H9 (cell line): ENCODE measurements at regions not wholly inside any gene's neighbourhood (a gene's known extent, or its start where the extent isn't known, plus 50 kb on each side); places are given as distances from the start of the nearest gene placed in this dataset.
"Not testable (repeated sequence)": the region's sequence is repeated elsewhere in the genome, so short reads cannot be mapped to it uniquely, and the experiment has no call there.

Source experiments
- DNase-seq: peaks from one replicate; pipeline ENCODE4 v3.0.0-alpha.2; 2017
- H2AFZ ChIP-seq: one replicate; pipeline ENCODE4 v1.6.1; 2013; ENCODE audit warnings: mild to moderate bottlenecking, low read length, control low read depth, moderate library complexity
- H2AK5ac ChIP-seq: 2 replicates; pipeline ENCODE4 v1.6.1; 2013; ENCODE audit warnings: low read length, control low read depth, mixed read lengths; ENCODE audit not compliant: insufficient read length
- H2BK120ac ChIP-seq: one replicate; pipeline ENCODE4 v1.6.1; 2013; ENCODE audit warnings: low read depth, mild to moderate bottlenecking, low read length, control low read depth, inconsistent platforms; ENCODE audit not compliant: poor library complexity, severe bottlenecking
- H2BK12ac ChIP-seq: 2 replicates; pipeline ENCODE4 v1.6.1; 2013; ENCODE audit warnings: low read length, control low read depth, mixed read lengths, low read depth; ENCODE audit not compliant: insufficient read length
- H2BK15ac ChIP-seq: 2 replicates; pipeline ENCODE4 v1.6.1; 2013; ENCODE audit warnings: low read depth, low read length, control low read depth
- H2BK20ac ChIP-seq: one replicate; pipeline ENCODE4 v1.6.1; 2013; ENCODE audit warnings: low read depth, mild to moderate bottlenecking, low read length, control low read depth, inconsistent platforms; ENCODE audit not compliant: poor library complexity, severe bottlenecking
- H2BK5ac ChIP-seq: 2 replicates; pipeline ENCODE4 v1.6.1; 2013; ENCODE audit warnings: low read length, control low read depth, mixed read lengths; ENCODE audit not compliant: insufficient read length
- H3K14ac ChIP-seq: 2 replicates; pipeline ENCODE4 v1.6.1; 2013; ENCODE audit warnings: low read length, control low read depth; ENCODE audit not compliant: insufficient read depth
- H3K18ac ChIP-seq: 2 replicates; pipeline ENCODE4 v1.6.1; 2013; ENCODE audit warnings: low read depth, mild to moderate bottlenecking, mixed read lengths, low read length, control low read depth; ENCODE audit not compliant: insufficient read length
- H3K23ac ChIP-seq: 2 replicates; pipeline ENCODE4 v1.6.1; 2013; ENCODE audit warnings: low read length, control low read depth, mixed read lengths, low read depth; ENCODE audit not compliant: insufficient read length
- H3K23me2 ChIP-seq: 2 replicates; pipeline ENCODE4 v1.6.1; 2013; ENCODE audit warnings: low read depth, mild to moderate bottlenecking, mixed read lengths, low read length, control low read depth; ENCODE audit not compliant: insufficient read length, poor library complexity, severe bottlenecking
- H3K27ac ChIP-seq: 2 replicates; pipeline ENCODE4 v1.5.1; 2013; ENCODE audit warnings: low read length, control low read depth, mixed read lengths, low read depth; ENCODE audit not compliant: insufficient read length
- H3K27me3 ChIP-seq: 2 replicates; pipeline ENCODE4 v1.6.1; 2013; ENCODE audit warnings: low read length, control low read depth, inconsistent platforms; ENCODE audit not compliant: insufficient read depth
- H3K4ac ChIP-seq: 2 replicates; pipeline ENCODE4 v1.6.1; 2013; ENCODE audit warnings: low read depth, mild to moderate bottlenecking, control low read depth, inconsistent platforms, low read length, moderate library complexity
- H3K4me1 ChIP-seq: 2 replicates; pipeline ENCODE4 v1.6.1; 2013; ENCODE audit warnings: low read length, control low read depth, inconsistent platforms; ENCODE audit not compliant: insufficient read depth
- H3K4me2 ChIP-seq: 2 replicates; pipeline ENCODE4 v1.6.1; 2013; ENCODE audit warnings: low read length, control low read depth, mixed read lengths; ENCODE audit not compliant: insufficient read length, insufficient read depth
- H3K56ac ChIP-seq: 2 replicates; pipeline ENCODE4 v1.6.1; 2013; ENCODE audit warnings: low read depth, mild to moderate bottlenecking, mixed read lengths, low read length, control low read depth; ENCODE audit not compliant: insufficient read length
- H3K79me1 ChIP-seq: 2 replicates; pipeline ENCODE4 v1.6.1; 2013; ENCODE audit warnings: low read depth, mild to moderate bottlenecking, moderate library complexity, low read length, control low read depth, inconsistent platforms; ENCODE audit not compliant: insufficient read depth, poor library complexity, severe bottlenecking
- H3K79me2 ChIP-seq: 2 replicates; pipeline ENCODE4 v1.6.1; 2013; ENCODE audit warnings: low read length, control low read depth, inconsistent platforms; ENCODE audit not compliant: insufficient read depth
- H3K9ac ChIP-seq: 2 replicates; pipeline ENCODE4 v1.6.1; 2013; ENCODE audit warnings: low read length, control low read depth, mixed read lengths; ENCODE audit not compliant: insufficient read length; ENCODE audit errors: extremely low read depth
- H3K9me3 ChIP-seq: one replicate; pipeline ENCODE4 v1.6.1; 2013; ENCODE audit warnings: low read depth, low read length, inconsistent platforms; ENCODE audit not compliant: control insufficient read depth
- H3T11ph ChIP-seq: one replicate; pipeline ENCODE4 v1.6.1; 2013; ENCODE audit warnings: mild to moderate bottlenecking, low read length, control low read depth, inconsistent platforms
- H4K20me1 ChIP-seq: one replicate; pipeline ENCODE4 v1.6.1; 2013; ENCODE audit not compliant: control insufficient read depth, insufficient read length, insufficient read depth
- H4K5ac ChIP-seq: 2 replicates; pipeline ENCODE4 v1.6.1; 2013; ENCODE audit warnings: low read depth, mild to moderate bottlenecking, mixed read lengths, low read length, control low read depth; ENCODE audit not compliant: insufficient read length
- H4K8ac ChIP-seq: replicated peaks from 2 replicates; pipeline ENCODE4 v1.6.1; 2013; ENCODE audit warnings: low read length, control low read depth, mixed read lengths, low read depth; ENCODE audit not compliant: insufficient read length
- H4K91ac ChIP-seq: 2 replicates; pipeline ENCODE4 v1.6.1; 2013; ENCODE audit warnings: low read depth, mild to moderate bottlenecking, moderate library complexity, mixed read lengths, low read length, control low read depth; ENCODE audit not compliant: insufficient read length
- H3K27ac Mint-ChIP-seq, 3 experiments: 2 replicates in 2 of 3; 3 replicates in 1 of 3; pipeline ENCODE4 v1.8.0; 2020 to 2021; ENCODE audit warnings: mixed read lengths in 3 of 3, mild to moderate bottlenecking in 1 of 3, moderate library complexity in 1 of 3
- H3K27me3 Mint-ChIP-seq: 2 replicates; pipeline ENCODE4 v1.8.0; 2021; ENCODE audit warnings: low read depth, mild to moderate bottlenecking, moderate library complexity, mixed read lengths
- H3K36me3 Mint-ChIP-seq, 3 experiments: 2 replicates in 2 of 3; 3 replicates in 1 of 3; pipeline ENCODE4 v1.8.0; 2020 to 2021; ENCODE audit warnings: low read depth in 3 of 3, mixed read lengths in 3 of 3; ENCODE audit not compliant: insufficient read depth in 1 of 3
- H3K4me1 Mint-ChIP-seq, 2 experiments: 2 replicates each; pipeline ENCODE4 v1.8.0; 2020; ENCODE audit warnings: mixed read lengths in 2 of 2
- H3K4me3 Mint-ChIP-seq, 2 experiments: 2 replicates in 1 of 2; 3 replicates in 1 of 2; pipeline ENCODE4 v1.8.0; 2020 to 2021; ENCODE audit warnings: mild to moderate bottlenecking in 2 of 2, mixed read lengths in 2 of 2, moderate library complexity in 1 of 2
- H3K9me3 Mint-ChIP-seq, 2 experiments: 2 replicates in 1 of 2; 3 replicates in 1 of 2; pipeline ENCODE4 v1.8.0; 2020; ENCODE audit warnings: mild to moderate bottlenecking in 2 of 2, mixed read lengths in 2 of 2, moderate library complexity in 1 of 2
- WGBS: extraction: QIAGEN DNeasy Blood & Tissue Kit; methylation state at CpG from one replicate; pipeline ENCODE4 v1.1.7; 2013; ENCODE audit warnings: missing lambda C conversion rate, low lambda C conversion rate, mixed read lengths; ENCODE audit not compliant: insufficient read length; ENCODE audit errors: extremely low coverage; 5-methylcytosine and 5-hydroxymethylcytosine counted together
- TF ChIP-seq, protein P1 (sequence below): fragments of 200-600 bp; sonication (generic); conservative IDR thresholded peaks from 3 replicates; pipeline ENCODE4 v1.8.0; 2021; ENCODE audit warnings: antibody characterized with exemption, mild to moderate bottlenecking

DNA sequence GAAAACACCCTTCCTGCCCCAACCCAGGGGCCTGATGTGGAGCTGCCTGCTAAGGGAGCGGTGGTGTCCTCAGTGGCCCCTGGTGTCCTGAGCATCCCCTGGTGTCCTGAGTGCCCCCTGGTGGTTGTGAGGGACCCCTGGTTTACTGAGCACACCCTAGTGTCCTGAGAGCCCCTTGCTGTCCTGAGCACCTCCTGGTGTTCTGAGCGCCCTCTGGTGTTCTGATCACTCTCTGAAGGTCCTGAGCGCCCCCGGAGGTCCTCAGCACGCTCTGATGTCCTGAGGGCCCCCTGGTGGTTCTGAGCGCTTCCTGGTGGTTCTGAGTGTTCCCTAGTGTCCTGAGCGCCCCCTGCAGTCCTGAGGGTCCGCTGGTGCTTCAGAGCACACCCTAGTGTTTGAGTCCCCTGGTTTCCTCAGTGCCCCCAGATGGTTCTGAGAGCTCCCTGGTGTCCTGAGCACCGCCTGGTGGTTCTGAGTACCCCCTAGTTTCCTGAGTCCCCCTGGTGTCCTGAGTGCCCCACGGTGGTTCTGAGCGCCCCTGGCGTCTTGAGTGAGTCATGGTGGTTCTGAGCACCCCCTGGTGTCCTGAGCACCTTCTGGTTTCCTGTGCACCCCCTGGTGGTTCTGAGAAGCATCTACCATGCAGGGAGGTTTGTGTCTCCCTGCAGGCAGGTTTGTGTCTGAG lies 1004.2 kb downstream of the TMEM121 start:
- no peaks in the 10 kb centered on the region for H3K27me3 ChIP-seq
- peaks cover 66% of the 10 kb centered on the region for H3K9me3 ChIP-seq
- no peaks in the 10 kb centered on the region for H3K23me2 ChIP-seq
- peaks cover 6% of the 10 kb centered on the region for H3K27me3 Mint-ChIP-seq
- H3K23ac ChIP-seq = no peak overlapping the region
- H3K18ac ChIP-seq = no peak overlapping the region
- no peaks in the 10 kb centered on the region for H3K79me2 ChIP-seq
- H2BK15ac ChIP-seq = no peak overlapping the region
- peaks cover 77 to 82% of the 10 kb centered on the region in 2 experiments for H3K9me3 Mint-ChIP-seq
- no peak overlapping the region for H2AK5ac ChIP-seq
- H4K8ac ChIP-seq = no peak overlapping the region
- no peak overlapping the region for H3K9ac ChIP-seq
- WGBS = no CpG with 5 or more reads among the region's 12 CpGs
- H4K5ac ChIP-seq = no peak overlapping the region
- DNase-seq = no peak
- no peak overlapping the region for H3K14ac ChIP-seq
- H2AFZ ChIP-seq = no peak overlapping the region
- H3T11ph ChIP-seq = no peak overlapping the region
- H4K20me1 ChIP-seq = no peaks in the 10 kb centered on the region
- H4K91ac ChIP-seq = no peak overlapping the region
- H3K4me2 ChIP-seq = no peak overlapping the region
- H2BK120ac ChIP-seq = no peak overlapping the region
- H3K4me1 ChIP-seq = no peaks in the 10 kb centered on the region
- H3K27ac ChIP-seq = no peak overlapping the region
- no peak overlapping the region for H3K27ac Mint-ChIP-seq
- no peaks in the 10 kb centered on the region for H3K4me1 Mint-ChIP-seq
- TF ChIP-seq, protein P1, sequence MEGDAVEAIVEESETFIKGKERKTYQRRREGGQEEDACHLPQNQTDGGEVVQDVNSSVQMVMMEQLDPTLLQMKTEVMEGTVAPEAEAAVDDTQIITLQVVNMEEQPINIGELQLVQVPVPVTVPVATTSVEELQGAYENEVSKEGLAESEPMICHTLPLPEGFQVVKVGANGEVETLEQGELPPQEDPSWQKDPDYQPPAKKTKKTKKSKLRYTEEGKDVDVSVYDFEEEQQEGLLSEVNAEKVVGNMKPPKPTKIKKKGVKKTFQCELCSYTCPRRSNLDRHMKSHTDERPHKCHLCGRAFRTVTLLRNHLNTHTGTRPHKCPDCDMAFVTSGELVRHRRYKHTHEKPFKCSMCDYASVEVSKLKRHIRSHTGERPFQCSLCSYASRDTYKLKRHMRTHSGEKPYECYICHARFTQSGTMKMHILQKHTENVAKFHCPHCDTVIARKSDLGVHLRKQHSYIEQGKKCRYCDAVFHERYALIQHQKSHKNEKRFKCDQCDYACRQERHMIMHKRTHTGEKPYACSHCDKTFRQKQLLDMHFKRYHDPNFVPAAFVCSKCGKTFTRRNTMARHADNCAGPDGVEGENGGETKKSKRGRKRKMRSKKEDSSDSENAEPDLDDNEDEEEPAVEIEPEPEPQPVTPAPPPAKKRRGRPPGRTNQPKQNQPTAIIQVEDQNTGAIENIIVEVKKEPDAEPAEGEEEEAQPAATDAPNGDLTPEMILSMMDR = no peak; the same call in 2 of the 3 replicates
- H2BK12ac ChIP-seq = no peak overlapping the region
- H3K4ac ChIP-seq = no peak overlapping the region
- no peak overlapping the region for H2BK5ac ChIP-seq
- no peak overlapping the region for H3K4me3 Mint-ChIP-seq
- peaks cover 10 to 19% (median 14%) of the 10 kb centered on the region in 3 experiments; a peak in 6 of 7 replicates for H3K36me3 Mint-ChIP-seq
- no peak overlapping the region for H2BK20ac ChIP-seq
- no peaks in the 10 kb centered on the region for H3K79me1 ChIP-seq
- H3K56ac ChIP-seq = no peak overlapping the region

GRCh38 chr14:106537597-106537996 lies 1011.2 kb downstream of the TMEM121 start:
- H3K4ac ChIP-seq, H2BK5ac ChIP-seq, H3K56ac ChIP-seq, H3K79me1 ChIP-seq, H3K79me2 ChIP-seq, H3K4me1 Mint-ChIP-seq, H3K18ac ChIP-seq, H2BK12ac ChIP-seq, H2BK15ac ChIP-seq, DNase-seq, H2AFZ ChIP-seq, H2BK20ac ChIP-seq, H3K23me2 ChIP-seq, H3K9ac ChIP-seq, H3K14ac ChIP-seq, H3K27me3 ChIP-seq, H3K4me2 ChIP-seq, H4K5ac ChIP-seq, H4K20me1 ChIP-seq, H3K27ac ChIP-seq, H3K4me1 ChIP-seq, H2BK120ac ChIP-seq, H4K8ac ChIP-seq, H2AK5ac ChIP-seq, H3K27me3 Mint-ChIP-seq, H4K91ac ChIP-seq, H3K4me3 Mint-ChIP-seq, H3K23ac ChIP-seq, H3T11ph ChIP-seq, H3K27ac Mint-ChIP-seq: not testable (repeated sequence)
- H3K36me3 Mint-ChIP-seq = peaks cover under 1 to 25% (median 8%) of the 10 kb centered on the region in 3 experiments; a peak in 5 of 7 replicates
- WGBS = no CpG with 5 or more reads among the region's 11 CpGs
- H3K9me3 ChIP-seq = peaks cover 82% of the 10 kb centered on the region
- H3K9me3 Mint-ChIP-seq = peaks cover 93 to 96% of the 10 kb centered on the region in 2 experiments
